Keratinocyte (primary cell): ENCODE measurements at regions not wholly inside any gene's neighbourhood (a gene's known extent, or its start where the extent isn't known, plus 50 kb on each side); places are given as distances from the start of the nearest gene placed in this dataset.

ENCODE experiments used
- DNase-seq: peaks from one replicate; pipeline ENCODE4 v3.0.0-alpha.2; 2011; ENCODE audit warnings: low read depth, missing footprints, low spot score
- FAIRE-seq: peaks from 2 replicates; lab custom pipeline; 2011; peaks lifted over from hg19 to GRCh38; lab: Jason Lieb, UNC
- H2AFZ ChIP-seq: 2 replicates; pipeline ENCODE4 v1.6.0; 2012; ENCODE audit warnings: low read length, control low read depth, inconsistent platforms; ENCODE audit not compliant: control insufficient read depth
- H3K27ac ChIP-seq: 2 replicates; pipeline ENCODE4 v1.5.1; 2011; ENCODE audit warnings: low read length; ENCODE audit not compliant: control insufficient read depth, insufficient read depth
- H3K27me3 ChIP-seq: 3 replicates; pipeline ENCODE4 v1.6.0; 2011; ENCODE audit warnings: low read length; ENCODE audit not compliant: control insufficient read depth, insufficient read depth; ENCODE audit errors: extremely low read depth
- H3K36me3 ChIP-seq, 2 experiments: 2 replicates in 1 of 2; 3 replicates in 1 of 2; pipeline ENCODE4 v1.5.1; 2011; ENCODE audit warnings: low read length in 2 of 2, mild to moderate bottlenecking in 1 of 2; ENCODE audit not compliant: control insufficient read depth in 2 of 2, insufficient read depth in 2 of 2; ENCODE audit errors: extremely low read depth in 1 of 2
- H3K4me1 ChIP-seq: 3 replicates; pipeline ENCODE4 v1.5.1; 2011; ENCODE audit warnings: low read length; ENCODE audit not compliant: control insufficient read depth, insufficient read depth; ENCODE audit errors: extremely low read depth
- H3K4me2 ChIP-seq: 3 replicates; pipeline ENCODE4 v1.6.0; 2011; ENCODE audit warnings: low read depth, low read length; ENCODE audit not compliant: control insufficient read depth, insufficient read depth; ENCODE audit errors: extremely low read depth
- H3K4me3 ChIP-seq, 3 experiments: fragments of 200-600 bp in 1 of 3; sonication (generic) in 1 of 3; 2 replicates in 2 of 3; 3 replicates in 1 of 3; pipeline ENCODE4 v1.5.1; 2011 to 2016; ENCODE audit warnings: low read length in 3 of 3, mild to moderate bottlenecking in 3 of 3, control low read depth in 2 of 3, inconsistent platforms in 1 of 3, low read depth in 1 of 3, mixed read lengths in 1 of 3, mixed run types in 1 of 3, moderate library complexity in 1 of 3; ENCODE audit not compliant: control insufficient read depth in 2 of 3, insufficient read depth in 2 of 3; ENCODE audit errors: extremely low read depth in 1 of 3
- H3K79me2 ChIP-seq: 2 replicates; pipeline ENCODE4 v1.6.0; 2012; ENCODE audit warnings: low read length; ENCODE audit not compliant: control insufficient read depth, insufficient read depth
- H3K9ac ChIP-seq: 3 replicates; pipeline ENCODE4 v1.6.0; 2011; ENCODE audit warnings: low read length; ENCODE audit not compliant: control insufficient read depth, insufficient read depth; ENCODE audit errors: extremely low read depth
- H3K9me1 ChIP-seq: 3 replicates; pipeline ENCODE4 v1.6.0; 2011; ENCODE audit warnings: low read length; ENCODE audit not compliant: control insufficient read depth, insufficient read depth; ENCODE audit errors: extremely low read depth
- H3K9me3 ChIP-seq: 2 replicates; pipeline ENCODE4 v1.5.1; 2012; ENCODE audit warnings: low read depth, low read length; ENCODE audit not compliant: control insufficient read depth
- H4K20me1 ChIP-seq: 3 replicates; pipeline ENCODE4 v1.6.0; 2011; ENCODE audit warnings: low read length; ENCODE audit not compliant: control insufficient read depth, insufficient read depth; ENCODE audit errors: extremely low read depth
- CTCF ChIP-seq, 3 experiments: IDR thresholded peaks in 1 of 3; conservative IDR thresholded peaks in 1 of 3; optimal IDR thresholded peaks in 1 of 3; 2 replicates in 2 of 3; 3 replicates in 1 of 3; pipeline versions ENCODE3 to v1.5.1; 2011; ENCODE audit warnings: low read length in 3 of 3, mild to moderate bottlenecking in 3 of 3, moderate library complexity in 2 of 3, control low read depth in 1 of 3, inconsistent platforms in 1 of 3; ENCODE audit not compliant: insufficient read depth in 2 of 3; ENCODE audit errors: extremely low read depth in 1 of 3
- EZH2 ChIP-seq: IDR thresholded peaks from one replicate; pipeline ENCODE4 v1.6.1; 2012; ENCODE audit warnings: inconsistent platforms, mild to moderate bottlenecking, low read length, moderate library complexity
- dilution Hi-C: fragments of 300-500 bp; cut with MboI; formaldehyde crosslinking; loops from one replicate; pipeline ENCODE4 v1.7.0; 2020; ENCODE audit warnings: low sequenced_read_pairs; ENCODE audit not compliant: extremely low pct_ligation_motif_present

- Histone ChIP-seq H4K20me1 (no peaks in the 10 kb centered on the region), H3K4me3 (no peak overlapping the region), H3K36me3 (no peaks in the 10 kb centered on the region), H3K9me3 (no peaks in the 10 kb centered on the region), H3K27ac (no peak overlapping the region), H3K79me2 (no peaks in the 10 kb centered on the region), H2AFZ (no peak overlapping the region), H3K4me1 (no peaks in the 10 kb centered on the region), H3K9me1 (no peaks in the 10 kb centered on the region), H3K4me2 (no peak overlapping the region), H3K27me3 (no peaks in the 10 kb centered on the region), H3K9ac (no peak overlapping the region)
- FAIRE-seq (no peak), DNase-seq (no peak)
- TF ChIP-seq EZH2 (no peak), CTCF (optimal IDR thresholded peaks at IDR 0.05 in 1 of 3, IDR thresholded peaks at IDR 0.05 in 1 of 3, conservative IDR thresholded peaks at IDR 0.05 in 1 of 3; ENCODE audit: extremely low read depth in 1 of 3, insufficient read depth in 2 of 3, low read length in 3 of 3) (no peak)
- dilution Hi-C loops = no loop called here
These were observed 140.4 kb upstream of the KLHL29 start for GRCh38 chr2:23244617-23245016.

- Histone ChIP-seq H3K79me2 (no peaks in the 10 kb centered on the region), H3K27ac (no peak overlapping the region), H3K36me3 (no peaks in the 10 kb centered on the region), H3K4me1 (no peaks in the 10 kb centered on the region), H3K9ac (no peak overlapping the region), H3K9me1 (no peaks in the 10 kb centered on the region), H3K4me2 (no peak overlapping the region), H2AFZ (no peak overlapping the region), H3K9me3 (no peaks in the 10 kb centered on the region), H3K4me3 (no peak overlapping the region), H3K27me3 (no peaks in the 10 kb centered on the region), H4K20me1 (no peaks in the 10 kb centered on the region)
- dilution Hi-C loops = no loop called here
- no peak for FAIRE-seq
- no peak for TF ChIP-seq CTCF (optimal IDR thresholded peaks at IDR 0.05 in 1 of 3, IDR thresholded peaks at IDR 0.05 in 1 of 3, conservative IDR thresholded peaks at IDR 0.05 in 1 of 3; ENCODE audit: extremely low read depth in 1 of 3, insufficient read depth in 2 of 3, low read length in 3 of 3)
- TF ChIP-seq EZH2 = no peak
- no peak for DNase-seq
These were observed 137.8 kb upstream of the KLHL29 start for GRCh38 chr2:23246992-23247683.
